Keratinocyte (primary cell): ENCODE measurements at regions not wholly inside any gene's neighbourhood (a gene's known extent, or its start where the extent isn't known, plus 50 kb on each side); places are given as distances from the start of the nearest gene placed in this dataset.

Experiments
- DNase-seq: peaks from one replicate; pipeline ENCODE4 v3.0.0-alpha.2; 2011; ENCODE audit warnings: low read depth, missing footprints, low spot score
- FAIRE-seq: peaks from 2 replicates; lab custom pipeline; 2011; peaks lifted over from hg19 to GRCh38; lab: Jason Lieb, UNC
- H2AFZ ChIP-seq: 2 replicates; pipeline ENCODE4 v1.6.0; 2012; ENCODE audit warnings: low read length, control low read depth, inconsistent platforms; ENCODE audit not compliant: control insufficient read depth
- H3K27ac ChIP-seq: 2 replicates; pipeline ENCODE4 v1.5.1; 2011; ENCODE audit warnings: low read length; ENCODE audit not compliant: control insufficient read depth, insufficient read depth
- H3K27me3 ChIP-seq: 3 replicates; pipeline ENCODE4 v1.6.0; 2011; ENCODE audit warnings: low read length; ENCODE audit not compliant: control insufficient read depth, insufficient read depth; ENCODE audit errors: extremely low read depth
- H3K36me3 ChIP-seq, 2 experiments: 2 replicates in 1 of 2; 3 replicates in 1 of 2; pipeline ENCODE4 v1.5.1; 2011; ENCODE audit warnings: low read length in 2 of 2, mild to moderate bottlenecking in 1 of 2; ENCODE audit not compliant: control insufficient read depth in 2 of 2, insufficient read depth in 2 of 2; ENCODE audit errors: extremely low read depth in 1 of 2
- H3K4me1 ChIP-seq: 3 replicates; pipeline ENCODE4 v1.5.1; 2011; ENCODE audit warnings: low read length; ENCODE audit not compliant: control insufficient read depth, insufficient read depth; ENCODE audit errors: extremely low read depth
- H3K4me2 ChIP-seq: 3 replicates; pipeline ENCODE4 v1.6.0; 2011; ENCODE audit warnings: low read depth, low read length; ENCODE audit not compliant: control insufficient read depth, insufficient read depth; ENCODE audit errors: extremely low read depth
- H3K4me3 ChIP-seq, 3 experiments: fragments of 200-600 bp in 1 of 3; sonication (generic) in 1 of 3; 2 replicates in 2 of 3; 3 replicates in 1 of 3; pipeline ENCODE4 v1.5.1; 2011 to 2016; ENCODE audit warnings: low read length in 3 of 3, mild to moderate bottlenecking in 3 of 3, control low read depth in 2 of 3, inconsistent platforms in 1 of 3, low read depth in 1 of 3, mixed read lengths in 1 of 3, mixed run types in 1 of 3, moderate library complexity in 1 of 3; ENCODE audit not compliant: control insufficient read depth in 2 of 3, insufficient read depth in 2 of 3; ENCODE audit errors: extremely low read depth in 1 of 3
- H3K79me2 ChIP-seq: 2 replicates; pipeline ENCODE4 v1.6.0; 2012; ENCODE audit warnings: low read length; ENCODE audit not compliant: control insufficient read depth, insufficient read depth
- H3K9ac ChIP-seq: 3 replicates; pipeline ENCODE4 v1.6.0; 2011; ENCODE audit warnings: low read length; ENCODE audit not compliant: control insufficient read depth, insufficient read depth; ENCODE audit errors: extremely low read depth
- H3K9me1 ChIP-seq: 3 replicates; pipeline ENCODE4 v1.6.0; 2011; ENCODE audit warnings: low read length; ENCODE audit not compliant: control insufficient read depth, insufficient read depth; ENCODE audit errors: extremely low read depth
- H3K9me3 ChIP-seq: 2 replicates; pipeline ENCODE4 v1.5.1; 2012; ENCODE audit warnings: low read depth, low read length; ENCODE audit not compliant: control insufficient read depth
- H4K20me1 ChIP-seq: 3 replicates; pipeline ENCODE4 v1.6.0; 2011; ENCODE audit warnings: low read length; ENCODE audit not compliant: control insufficient read depth, insufficient read depth; ENCODE audit errors: extremely low read depth
- CTCF ChIP-seq, 3 experiments: IDR thresholded peaks in 1 of 3; conservative IDR thresholded peaks in 1 of 3; optimal IDR thresholded peaks in 1 of 3; 2 replicates in 2 of 3; 3 replicates in 1 of 3; pipeline versions ENCODE3 to v1.5.1; 2011; ENCODE audit warnings: low read length in 3 of 3, mild to moderate bottlenecking in 3 of 3, moderate library complexity in 2 of 3, control low read depth in 1 of 3, inconsistent platforms in 1 of 3; ENCODE audit not compliant: insufficient read depth in 2 of 3; ENCODE audit errors: extremely low read depth in 1 of 3
- EZH2 ChIP-seq: IDR thresholded peaks from one replicate; pipeline ENCODE4 v1.6.1; 2012; ENCODE audit warnings: inconsistent platforms, mild to moderate bottlenecking, low read length, moderate library complexity
- dilution Hi-C: fragments of 300-500 bp; cut with MboI; formaldehyde crosslinking; loops from one replicate; pipeline ENCODE4 v1.7.0; 2020; ENCODE audit warnings: low sequenced_read_pairs; ENCODE audit not compliant: extremely low pct_ligation_motif_present

- H3K4me2 ChIP-seq: no peak overlapping the region
These were observed 1720.2 kb downstream of the PCDH7 start for GRCh38 chr4:32440391-32440790.

GRCh38 chr4:32454482-32454881 is 1734.3 kb downstream of the PCDH7 start:
- no peaks in the 10 kb centered on the region for H3K9me3 ChIP-seq
- DNase-seq (no peak), FAIRE-seq (no peak)
- no peaks in the 10 kb centered on the region for H3K9me1 ChIP-seq
- no peak overlapping the region for H3K4me2 ChIP-seq
- H3K36me3 ChIP-seq: no peaks in the 10 kb centered on the region
- TF ChIP-seq CTCF (optimal IDR thresholded peaks at IDR 0.05 in 1 of 3, IDR thresholded peaks at IDR 0.05 in 1 of 3, conservative IDR thresholded peaks at IDR 0.05 in 1 of 3; ENCODE audit: extremely low read depth in 1 of 3, insufficient read depth in 2 of 3, low read length in 3 of 3) (no peak), EZH2 (no peak)
- no peak overlapping the region for H3K27ac ChIP-seq
- H4K20me1 ChIP-seq: no peaks in the 10 kb centered on the region
- no peaks in the 10 kb centered on the region for H3K79me2 ChIP-seq
- H2AFZ ChIP-seq: no peak overlapping the region
- no peaks in the 10 kb centered on the region for H3K4me1 ChIP-seq
- dilution Hi-C loops: no loop called here
- H3K9ac ChIP-seq: no peak overlapping the region
- no peaks in the 10 kb centered on the region for H3K27me3 ChIP-seq
- no peak overlapping the region for H3K4me3 ChIP-seq

More at GRCh38 chr4:32440391-32440790, 1720.2 kb downstream of the PCDH7 start:
- no peaks in the 10 kb centered on the region for H4K20me1 ChIP-seq
- DNase-seq: no peak
- H3K4me1 ChIP-seq: no peaks in the 10 kb centered on the region
- H3K9me3 ChIP-seq: no peaks in the 10 kb centered on the region
- dilution Hi-C loops: no loop called here
- H3K79me2 ChIP-seq: no peaks in the 10 kb centered on the region
- H3K9me1 ChIP-seq: no peaks in the 10 kb centered on the region
- H2AFZ ChIP-seq: no peak overlapping the region
- no peak for FAIRE-seq
- no peak for TF ChIP-seq EZH2
- TF ChIP-seq CTCF (optimal IDR thresholded peaks at IDR 0.05 in 1 of 3, IDR thresholded peaks at IDR 0.05 in 1 of 3, conservative IDR thresholded peaks at IDR 0.05 in 1 of 3; ENCODE audit: extremely low read depth in 1 of 3, insufficient read depth in 2 of 3, low read length in 3 of 3): no peak
- H3K9ac ChIP-seq: no peak overlapping the region
- H3K27ac ChIP-seq: no peak overlapping the region
- H3K36me3 ChIP-seq: no peaks in the 10 kb centered on the region
- H3K27me3 ChIP-seq: no peaks in the 10 kb centered on the region
- H3K4me3 ChIP-seq: no peak overlapping the region
